Astrocyte (in vitro differentiated cells and primary cell): ENCODE measurements at regions not wholly inside any gene's neighbourhood (a gene's known extent, or its start where the extent isn't known, plus 50 kb on each side); places are given as distances from the start of the nearest gene placed in this dataset.

Source experiments
- CTCF ChIP-seq: IDR thresholded peaks from 2 replicates; pipeline ENCODE4 v1.5.1; 2011; ENCODE audit warnings: low read depth, mild to moderate bottlenecking, inconsistent platforms, low read length, moderate library complexity; ENCODE audit not compliant: insufficient read depth
- EZH2 ChIP-seq: IDR thresholded peaks from 2 replicates; pipeline ENCODE4 v1.6.1; 2012; ENCODE audit warnings: mild to moderate bottlenecking, low read length, inconsistent platforms; ENCODE audit not compliant: insufficient read depth

- TF ChIP-seq CTCF (no peak), EZH2 (no peak)
These were observed 424.2 kb downstream of the SPATA31D1 start for GRCh38 chr9:82412586-82413305.
